ENCODE measurements at regions not wholly inside any gene's neighbourhood (a gene's known extent, or its start where the extent isn't known, plus 50 kb on each side); places are given as distances from the start of the nearest gene placed in this dataset.
A peak's percentile ranks its signal among the peaks of the same experiment; 100 is the strongest.

DNA sequence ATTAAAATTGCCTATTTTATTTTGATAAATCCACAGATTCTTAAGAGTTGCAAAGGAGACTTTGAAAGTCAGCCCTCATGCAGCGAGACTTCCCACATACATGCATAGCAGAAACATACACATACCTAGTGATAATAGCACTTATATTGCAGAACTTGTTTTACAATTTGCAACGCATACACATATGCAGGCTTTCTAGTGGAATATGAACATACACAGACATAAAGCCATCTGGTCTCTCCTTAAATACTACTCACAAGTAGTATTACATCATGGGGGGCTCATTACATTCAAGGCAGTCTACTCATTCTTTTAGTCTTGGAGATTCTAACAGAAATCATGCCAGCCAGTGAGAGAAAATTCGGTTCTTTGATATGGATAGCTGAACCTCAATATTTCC lies 295.1 kb upstream of the RND3 start:
- DNase-seq (ENCODE audit: low spot score) = no peak

- DNase-seq (ENCODE audit: low spot score) = no peak
These were observed 293.7 kb upstream of the RND3 start for GRCh38 chr2:150781142-150781541.

DNA sequence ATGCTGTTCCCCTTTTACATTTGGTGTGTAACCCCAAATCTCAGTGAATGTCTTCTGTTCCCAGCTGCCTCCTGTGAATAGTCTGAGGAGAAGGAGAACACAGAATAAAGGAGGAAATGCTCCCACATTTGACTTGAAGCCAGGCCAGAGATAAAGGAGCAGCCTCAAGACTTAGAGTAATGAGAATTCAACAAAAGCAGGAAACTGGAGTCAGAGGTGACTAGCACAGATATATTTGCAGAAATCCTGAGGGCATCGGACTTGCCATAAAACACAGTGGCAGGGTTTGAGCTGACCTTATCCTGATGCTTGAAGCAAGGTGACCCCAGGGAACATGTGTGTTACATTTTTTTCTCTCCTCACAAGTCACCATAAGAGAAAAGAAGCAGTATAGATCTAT lies 291.4 kb upstream of the RND3 start:
- no peak for DNase-seq (ENCODE audit: low spot score)

GRCh38 chr2:150769421-150769820 lies 282.0 kb upstream of the RND3 start:
- DNase-seq (ENCODE audit: low spot score) = no peak

GRCh38 chr2:150767991-150768746 lies 280.7 kb upstream of the RND3 start:
- no peak for DNase-seq (ENCODE audit: low spot score)

- DNase-seq (ENCODE audit: low spot score) = peak; percentile 57
These were observed 275.1 kb upstream of the RND3 start for GRCh38 chr2:150762571-150762970.

DNA sequence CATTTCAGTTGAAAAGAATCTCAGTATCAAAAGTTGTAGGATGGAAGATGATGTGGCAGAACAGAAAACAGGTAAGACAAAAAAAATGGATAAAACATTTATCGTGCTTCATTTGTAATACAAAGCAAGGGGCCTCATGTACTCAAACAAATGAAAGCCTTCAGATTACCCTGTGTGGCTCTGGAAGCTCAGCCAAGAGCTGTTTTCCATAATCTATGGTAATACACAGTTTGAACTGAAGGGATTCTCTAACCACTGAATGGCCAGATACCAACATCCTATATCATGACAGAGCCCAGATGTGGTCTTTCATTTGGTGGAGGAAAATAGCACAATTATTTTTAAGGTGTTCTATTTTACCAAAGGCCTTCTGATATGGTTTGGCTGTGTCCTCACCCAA lies 272.1 kb upstream of the RND3 start:
- no peak for DNase-seq (ENCODE audit: low spot score)

- no peak for DNase-seq (ENCODE audit: low spot score)
These were observed 271.6 kb upstream of the RND3 start for GRCh38 chr2:150759106-150759505.

GRCh38 chr2:150752229-150752628 lies 264.8 kb upstream of the RND3 start:
- no peak for DNase-seq (ENCODE audit: low spot score)

GRCh38 chr2:150750720-150751119 lies 263.3 kb upstream of the RND3 start:
- no peak for DNase-seq (ENCODE audit: low spot score)

GRCh38 chr2:150742094-150742493 lies 254.6 kb upstream of the RND3 start:
- DNase-seq (ENCODE audit: low spot score) = no peak

DNA sequence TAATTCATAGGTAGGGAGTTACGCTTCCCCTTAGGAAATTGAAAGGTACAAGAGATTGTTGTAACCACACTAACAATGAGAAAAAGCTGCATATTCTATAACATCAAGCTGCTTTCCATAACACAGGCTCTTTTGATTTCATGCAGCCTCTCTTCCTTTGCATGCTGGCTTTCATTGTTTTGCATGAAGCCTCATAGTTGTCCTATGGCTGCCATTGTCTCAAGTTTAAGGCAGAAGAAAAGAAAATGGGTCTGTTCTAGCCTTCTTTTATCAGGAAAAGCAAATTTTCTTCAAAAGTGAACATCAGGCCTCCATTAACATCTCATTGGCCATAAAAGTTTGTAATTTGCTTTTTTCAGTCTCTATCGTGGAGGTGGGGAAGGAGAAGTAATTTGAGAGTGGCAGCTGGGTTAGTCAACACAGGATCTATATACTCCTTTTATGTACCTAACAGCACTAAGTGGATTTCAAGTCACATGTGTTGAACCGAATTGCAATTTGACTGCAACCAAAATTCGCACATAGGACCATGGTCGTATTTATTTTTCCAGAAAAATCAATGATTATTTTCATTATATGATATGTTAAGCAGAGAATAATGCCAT lies 248.5 kb upstream of the RND3 start:
- no peak for DNase-seq (ENCODE audit: low spot score)

DNA sequence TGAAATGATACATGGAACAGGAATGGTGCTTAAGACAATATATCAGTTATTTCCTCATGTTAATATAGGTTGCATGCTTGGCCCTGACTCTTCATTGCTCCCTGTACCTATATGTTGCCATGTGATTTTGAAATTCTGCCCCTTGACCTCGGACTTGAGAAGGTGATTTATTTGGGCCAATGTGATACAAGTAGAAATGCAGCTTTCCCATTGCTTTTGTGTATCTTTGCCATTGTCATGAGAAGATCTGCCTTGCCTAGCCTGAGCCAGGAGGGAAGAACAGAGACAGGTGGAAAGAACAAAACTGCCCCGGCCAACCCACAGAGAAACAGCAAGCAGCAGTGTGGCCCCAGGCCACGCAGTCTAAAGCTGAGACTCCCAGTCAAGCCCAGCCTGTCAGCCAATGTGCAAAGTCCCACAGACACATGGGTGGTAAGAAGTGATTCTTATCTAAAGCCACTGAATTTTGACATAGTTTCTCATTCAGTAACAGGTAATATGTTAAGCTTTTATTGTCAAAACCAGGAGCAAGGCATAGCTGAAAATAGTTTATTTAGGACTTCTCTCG lies 245.7 kb upstream of the RND3 start:
- DNase-seq (ENCODE audit: low spot score) = no peak

GRCh38 chr2:150732491-150732890 lies 245.0 kb upstream of the RND3 start:
- no peak for DNase-seq (ENCODE audit: low spot score)

GRCh38 chr2:150732064-150732463 lies 244.6 kb upstream of the RND3 start:
- no peak for DNase-seq (ENCODE audit: low spot score)

- no peak for DNase-seq (ENCODE audit: low spot score)
These were observed 242.1 kb upstream of the RND3 start for GRCh38 chr2:150729495-150729955.

DNA sequence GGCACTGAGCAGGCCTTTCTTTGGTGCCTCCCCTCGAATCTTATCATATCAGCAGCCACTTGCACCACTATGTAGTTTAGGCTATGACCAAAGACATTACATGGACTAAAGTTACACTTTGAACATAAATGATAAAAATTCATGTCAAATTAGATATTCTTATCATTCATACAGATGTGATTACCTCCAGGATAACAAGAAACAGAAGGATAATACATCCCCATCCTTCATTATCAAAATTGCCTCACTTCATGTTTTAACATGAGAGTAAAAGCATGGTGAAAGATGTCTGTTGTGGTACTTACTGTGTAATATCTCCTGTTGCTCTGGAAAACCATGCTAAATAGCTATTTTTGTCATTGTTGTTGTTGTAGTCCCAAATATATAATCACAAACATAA lies 230.8 kb upstream of the RND3 start:
- no peak for DNase-seq (ENCODE audit: low spot score)

- no peak for DNase-seq (ENCODE audit: low spot score)
These were observed 228.7 kb upstream of the RND3 start for GRCh38 chr2:150716186-150716585.

- DNase-seq (ENCODE audit: low spot score) = no peak
These were observed 228.0 kb upstream of the RND3 start for GRCh38 chr2:150715501-150715900.

- DNase-seq (ENCODE audit: low spot score) = no peak
These were observed 223.4 kb upstream of the RND3 start for GRCh38 chr2:150710916-150711315.

DNA sequence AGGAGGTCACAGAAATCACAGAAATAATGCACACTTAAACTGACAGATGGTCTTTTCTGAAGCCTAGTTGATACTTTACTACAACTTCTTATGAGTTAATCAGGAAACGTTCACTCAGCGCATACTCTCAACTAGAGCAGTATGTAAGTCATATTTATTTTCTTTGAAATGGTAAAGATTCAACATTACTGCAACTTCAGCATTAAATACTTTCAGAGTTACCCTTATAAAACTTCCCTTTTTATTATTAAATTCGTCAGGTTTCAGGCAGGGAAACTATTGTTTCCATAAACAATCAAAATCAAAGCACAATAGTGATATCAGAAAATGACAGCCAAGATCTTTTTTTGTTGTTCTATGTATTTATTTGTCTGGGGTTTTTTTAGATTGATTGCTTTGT lies 222.6 kb upstream of the RND3 start:
- DNase-seq (ENCODE audit: low spot score) = no peak

- no peak for DNase-seq (ENCODE audit: low spot score)
These were observed 219.1 kb upstream of the RND3 start for GRCh38 chr2:150706561-150706960.

- DNase-seq (ENCODE audit: low spot score) = no peak
These were observed 218.3 kb upstream of the RND3 start for GRCh38 chr2:150705767-150706166.

- DNase-seq (ENCODE audit: low spot score) = no peak
These were observed 217.9 kb upstream of the RND3 start for GRCh38 chr2:150705357-150705756.

Data from putamen (tissue), 1 donor.